Left lung (tissue), 4 donors: ENCODE measurements at regions not wholly inside any gene's neighbourhood (a gene's known extent, or its start where the extent isn't known, plus 50 kb on each side); places are given as distances from the start of the nearest gene placed in this dataset.

Experiments used
- ATAC-seq: fragments of 200-7000 bp; cut with Tn5 transposase; one replicate; pipeline ENCODE4 v1.9.1; 2020; ENCODE audit warnings: moderate library complexity
- DNase-seq, 4 donors: peaks; one replicate each; pipeline ENCODE4 v3.0.0-alpha.2; 2013 to 2020
- H3K27ac ChIP-seq, 2 donors: fragments of 200-600 bp; sonication (generic) in 1 of 2; one replicate each; pipeline versions ENCODE4 v1.5.0 to v1.8.0; 2020 to 2021
- H3K27me3 ChIP-seq, 2 donors: fragments of 200-600 bp; sonication (generic) in 1 of 2; one replicate each; pipeline versions ENCODE4 v1.5.0 to v1.8.0; 2020 to 2021
- H3K36me3 ChIP-seq, 2 donors: fragments of 200-600 bp; sonication (generic) in 1 of 2; one replicate each; pipeline versions ENCODE4 v1.5.0 to v1.8.0; 2020 to 2021
- H3K4me1 ChIP-seq, 2 donors: fragments of 200-600 bp; one replicate each; pipeline ENCODE4 v1.8.0; 2021
- H3K4me3 ChIP-seq, 2 donors: fragments of 200-600 bp; sonication (generic) in 1 of 2; one replicate each; pipeline versions ENCODE4 v1.5.0 to v1.8.0; 2020 to 2021; ENCODE audit warnings: mild to moderate bottlenecking in 1 of 2
- H3K9me3 ChIP-seq, 2 donors: fragments of 200-600 bp; sonication (generic) in 1 of 2; one replicate each; pipeline versions ENCODE4 v1.5.0 to v1.8.0; 2020 to 2021
- CTCF ChIP-seq, 2 donors: fragments of 200-600 bp; sonication (generic) in 1 of 2; IDR thresholded peaks; one replicate each; pipeline versions ENCODE4 v1.5.0 to v1.8.0; 2021; ENCODE audit warnings: antibody characterized with exemption in 2 of 2
- intact Hi-C, 2 donors: fragments of 100-400 bp; cut with DNase I; formaldehyde crosslinking; loops; one replicate each; pipeline versions ENCODE4 v1.11.2 to v1.14.2; 2022
- donor health status: DM: no; HTN: yes; CAD: no.
- donor health status: DM: no; HTN: no; CAD: no.

- Histone ChIP-seq H3K27me3 (no peaks in the 10 kb centered on the region), H3K9me3 (no peaks in the 10 kb centered on the region), H3K4me3 (no peak overlapping the region), H3K36me3 (no peaks in the 10 kb centered on the region), H3K27ac (no peak overlapping the region), H3K4me1 (peaks cover 0 to 3% of the 10 kb centered on the region in 2 donors)
- DNase-seq (peak in 2 of 4 donors; percentile 31 to 67), ATAC-seq (peak; percentile 85)
- intact Hi-C loops, result no loop called here
- TF ChIP-seq CTCF (IDR thresholded peaks at IDR 0.05), result no peak
These were observed 77.5 kb downstream of the UCHL1 start for GRCh38 chr4:41334182-41334581.

GRCh38 chr4:41339812-41340809 is 83.4 kb downstream of the UCHL1 start:
- Histone ChIP-seq H3K4me1 (no peaks in the 10 kb centered on the region), H3K36me3 (no peaks in the 10 kb centered on the region), H3K27ac (no peak overlapping the region), H3K9me3 (no peaks in the 10 kb centered on the region), H3K4me3 (no peak overlapping the region), H3K27me3 (no peaks in the 10 kb centered on the region)
- ATAC-seq (peak; percentile 79), DNase-seq (peak in 2 of 4 donors; percentile 57 to 86)
- intact Hi-C loops, result no loop called here
- TF ChIP-seq CTCF (IDR thresholded peaks at IDR 0.05), result no peak

DNA sequence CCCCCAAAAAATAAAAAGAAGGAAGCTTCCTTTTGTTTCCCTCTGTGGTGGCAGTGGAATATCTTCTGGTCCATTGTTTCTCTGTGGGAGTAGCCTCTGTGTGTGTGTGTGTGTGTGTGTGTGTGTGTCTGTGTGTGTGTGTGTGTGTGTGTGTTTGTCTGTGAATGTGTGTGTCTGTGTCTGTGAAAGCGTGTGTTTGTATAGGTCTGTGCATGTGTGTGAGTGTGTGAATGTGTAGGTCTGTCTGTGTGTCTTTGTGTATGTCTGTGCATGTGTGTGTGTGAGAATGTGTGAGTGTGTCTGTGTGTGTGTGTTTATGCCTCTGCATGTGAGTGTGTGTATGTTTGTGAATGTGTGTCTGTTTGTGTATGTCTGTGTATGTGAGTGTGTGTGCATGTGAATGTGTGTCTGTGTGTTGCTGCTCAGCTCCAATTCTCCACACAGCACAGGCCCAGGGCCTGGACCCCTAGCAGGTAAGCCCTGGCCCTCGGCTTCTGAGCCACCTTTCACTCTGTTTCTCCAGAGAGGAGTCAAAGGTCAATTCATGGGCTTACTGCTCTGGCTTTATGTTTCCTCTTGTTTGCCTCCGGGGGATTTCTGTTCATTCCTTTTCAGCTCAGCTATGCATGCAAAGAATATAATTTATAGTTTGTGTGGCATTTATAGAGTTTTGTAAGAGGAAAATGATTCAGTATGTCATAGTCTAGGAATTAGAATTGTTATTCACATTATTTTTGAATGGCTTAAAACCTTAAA is 89.8 kb downstream of the UCHL1 start:
- Histone ChIP-seq H3K36me3 (no peaks in the 10 kb centered on the region), H3K9me3 (no peaks in the 10 kb centered on the region), H3K27me3 (no peaks in the 10 kb centered on the region), H3K27ac (no peak overlapping the region), H3K4me3 (no peak overlapping the region), H3K4me1 (no peaks in the 10 kb centered on the region)
- no peak for TF ChIP-seq CTCF (IDR thresholded peaks at IDR 0.05)
- no peak for ATAC-seq
- intact Hi-C loops, result no loop called here
- no peak for DNase-seq

GRCh38 chr4:41349021-41349420 is 92.3 kb downstream of the UCHL1 start:
- ATAC-seq (no peak), DNase-seq (no peak)
- Histone ChIP-seq H3K9me3 (peaks cover 0 to 2% of the 10 kb centered on the region in 2 donors), H3K36me3 (no peaks in the 10 kb centered on the region), H3K4me3 (no peak overlapping the region), H3K27me3 (no peaks in the 10 kb centered on the region), H3K27ac (no peak overlapping the region), H3K4me1 (no peaks in the 10 kb centered on the region)
- TF ChIP-seq CTCF (IDR thresholded peaks at IDR 0.05), result no peak
- intact Hi-C loops, result no loop called here
